ENCODE measurements at regions not wholly inside any gene's neighbourhood (a gene's known extent, or its start where the extent isn't known, plus 50 kb on each side); places are given as distances from the start of the nearest gene placed in this dataset.

DNA sequence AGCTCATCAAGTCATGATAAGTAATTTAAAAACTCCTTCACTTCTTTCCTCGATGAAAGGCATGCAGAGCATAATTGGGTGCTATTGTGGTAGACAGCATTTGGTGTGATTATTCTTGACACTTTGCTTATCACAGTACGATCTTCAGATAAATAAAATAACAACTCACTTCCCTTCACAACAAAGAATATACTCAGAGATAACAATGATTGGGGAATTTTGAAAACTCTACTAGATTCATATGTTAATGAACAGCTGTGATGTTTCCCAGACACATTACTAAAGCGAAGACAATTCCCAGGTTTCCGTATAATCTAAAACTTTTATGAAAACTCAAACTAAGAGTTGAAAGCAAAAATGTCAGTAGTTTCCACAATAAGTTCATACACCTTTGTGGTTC, 670.6 kb upstream of the EPHA7 start:
- TF ChIP-seq POLR2A (IDR thresholded peaks at IDR 0.05), result no peak
- TF ChIP-seq, protein P1, sequence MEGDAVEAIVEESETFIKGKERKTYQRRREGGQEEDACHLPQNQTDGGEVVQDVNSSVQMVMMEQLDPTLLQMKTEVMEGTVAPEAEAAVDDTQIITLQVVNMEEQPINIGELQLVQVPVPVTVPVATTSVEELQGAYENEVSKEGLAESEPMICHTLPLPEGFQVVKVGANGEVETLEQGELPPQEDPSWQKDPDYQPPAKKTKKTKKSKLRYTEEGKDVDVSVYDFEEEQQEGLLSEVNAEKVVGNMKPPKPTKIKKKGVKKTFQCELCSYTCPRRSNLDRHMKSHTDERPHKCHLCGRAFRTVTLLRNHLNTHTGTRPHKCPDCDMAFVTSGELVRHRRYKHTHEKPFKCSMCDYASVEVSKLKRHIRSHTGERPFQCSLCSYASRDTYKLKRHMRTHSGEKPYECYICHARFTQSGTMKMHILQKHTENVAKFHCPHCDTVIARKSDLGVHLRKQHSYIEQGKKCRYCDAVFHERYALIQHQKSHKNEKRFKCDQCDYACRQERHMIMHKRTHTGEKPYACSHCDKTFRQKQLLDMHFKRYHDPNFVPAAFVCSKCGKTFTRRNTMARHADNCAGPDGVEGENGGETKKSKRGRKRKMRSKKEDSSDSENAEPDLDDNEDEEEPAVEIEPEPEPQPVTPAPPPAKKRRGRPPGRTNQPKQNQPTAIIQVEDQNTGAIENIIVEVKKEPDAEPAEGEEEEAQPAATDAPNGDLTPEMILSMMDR (IDR thresholded peaks at IDR 0.05), result no peak
- no peak for TF ChIP-seq POLR2AphosphoS5 (IDR thresholded peaks at IDR 0.05; ENCODE audit: insufficient read depth in 1 of 2, low read depth in 1 of 2)
